K562 (cell line): ENCODE measurements at regions not wholly inside any gene's neighbourhood (a gene's known extent, or its start where the extent isn't known, plus 50 kb on each side); places are given as distances from the start of the nearest gene placed in this dataset.

ENCODE experiments used
- ATAC-seq: fragments of 200-7000 bp; cut with Tn5 transposase; 3 replicates; pipeline ENCODE4 v1.9.1; 2020; ENCODE audit warnings: moderate library complexity
- BruUV-seq: library from RNA; stranded (reverse); fragments of 400-500 nt; replicated peaks from 2 replicates; lab custom pipeline; 2021; lab: Mats Ljungman, UMichigan
- CTCF ChIA-PET: fragments of 300-600 bp; formaldehyde crosslinking; extraction: SDS; loops from one replicate; lab custom pipeline; 2021; ENCODE audit warnings: low intra/inter-chr PET ratio; lab: Yijun Ruan, JAX
- POLR2A ChIA-PET: fragments of 300-600, 350-650 bp; sonication (Branson Sonifier 250); formaldehyde crosslinking; extraction: SDS; loops from one replicate; lab custom pipeline; 2021; ENCODE audit warnings: antibody characterized with exemption, inconsistent platforms; lab: Yijun Ruan, JAX
- DNase-seq, 4 experiments: peaks; one replicate each; pipeline versions ENCODE4 v3.0.0 to v3.0.0-alpha.2; 2011 to 2018; ENCODE audit warnings: low spot score in 3 of 4, mixed read lengths in 3 of 4; ENCODE audit errors: extremely low read depth in 1 of 4
- FAIRE-seq: peaks from 2 replicates; lab custom pipeline; 2011; peaks lifted over from hg19 to GRCh38; lab: Jason Lieb, UNC
- H2AFZ ChIP-seq: 2 replicates; pipeline ENCODE4 v1.6.0; 2011; ENCODE audit warnings: low read depth, low read length, control low read depth, inconsistent platforms
- H3K27ac ChIP-seq: fragments of 200-600 bp; 3 replicates; pipeline ENCODE4 v1.8.0; 2011; ENCODE audit warnings: low read depth, mild to moderate bottlenecking, control low read depth, inconsistent platforms, low read length, moderate library complexity, mixed read lengths; ENCODE audit errors: extremely low read depth
- H3K27me3 ChIP-seq, 2 experiments: fragments of 300-600 bp in 1 of 2; 2 replicates in 1 of 2; 3 replicates in 1 of 2; pipeline versions ENCODE4 v1.6.0 to v1.8.0; 2011; ENCODE audit warnings: inconsistent platforms in 2 of 2, low read length in 2 of 2, mild to moderate bottlenecking in 1 of 2, mixed read lengths in 1 of 2, moderate library complexity in 1 of 2; ENCODE audit not compliant: control insufficient read depth in 2 of 2, insufficient read depth in 2 of 2
- H3K36me3 ChIP-seq: fragments of 300-600 bp; 3 replicates; pipeline ENCODE4 v1.8.0; 2011; ENCODE audit warnings: mild to moderate bottlenecking, low read length, inconsistent platforms; ENCODE audit not compliant: control insufficient read depth, insufficient read depth
- H3K4me1 ChIP-seq, 2 experiments: fragments of 200-600 bp in 1 of 2; replicated peaks in 1 of 2; 2 replicates in 1 of 2; 3 replicates in 1 of 2; pipeline versions ENCODE4 v1.5.1 to v1.8.0; 2011; ENCODE audit warnings: inconsistent platforms in 2 of 2, low read length in 2 of 2, mild to moderate bottlenecking in 1 of 2, mixed read lengths in 1 of 2, moderate library complexity in 1 of 2; ENCODE audit not compliant: control insufficient read depth in 2 of 2, insufficient read depth in 2 of 2
- H3K4me2 ChIP-seq: 2 replicates; pipeline ENCODE4 v1.6.1; 2011; ENCODE audit warnings: low read length, control low read depth, inconsistent platforms, mixed read lengths; ENCODE audit not compliant: insufficient read depth
- H3K4me3 ChIP-seq: fragments of 200-600 bp; sonication (generic), shearing (Covaris generic); 2 replicates; pipeline ENCODE4 v1.5.1; 2016; ENCODE audit warnings: control low read depth, inconsistent platforms
- H3K79me2 ChIP-seq: fragments of 200-600 bp; 3 replicates; pipeline ENCODE4 v1.8.0; 2011; ENCODE audit warnings: low read length, inconsistent platforms; ENCODE audit not compliant: control insufficient read depth, insufficient read depth
- H3K9ac ChIP-seq, 2 experiments: 2 replicates each; pipeline versions ENCODE4 v1.6.0 to v1.6.1; 2011; ENCODE audit warnings: low read depth in 2 of 2, low read length in 2 of 2, control low read depth in 1 of 2, inconsistent platforms in 1 of 2, mild to moderate bottlenecking in 1 of 2, mixed read lengths in 1 of 2; ENCODE audit not compliant: insufficient read depth in 1 of 2
- H3K9me1 ChIP-seq: one replicate; pipeline ENCODE4 v1.6.0; 2011; ENCODE audit warnings: inconsistent platforms, mild to moderate bottlenecking, low read length, moderate library complexity; ENCODE audit not compliant: control insufficient read depth, insufficient read depth
- H3K9me3 ChIP-seq: replicated peaks from 2 replicates; pipeline ENCODE4 v1.5.1; 2011; ENCODE audit warnings: low read depth, low read length, inconsistent platforms; ENCODE audit not compliant: control insufficient read depth, insufficient read depth
- H4K20me1 ChIP-seq: replicated peaks from 2 replicates; pipeline ENCODE4 v1.6.1; 2011; ENCODE audit warnings: low read length, inconsistent platforms, mixed read lengths; ENCODE audit not compliant: control insufficient read depth, insufficient read depth
- BRF1 ChIP-seq: IDR thresholded peaks from 3 replicates; pipeline ENCODE4 v1.6.1; 2011; ENCODE audit warnings: borderline replicate concordance, mild to moderate bottlenecking; ENCODE audit not compliant: insufficient read length; ENCODE audit errors: extremely low read depth
- ESRRA ChIP-seq: fragments of 450-650 bp; IDR thresholded peaks from 2 replicates; pipeline ENCODE4 v1.6.1; 2014; ENCODE audit warnings: low read depth, mild to moderate bottlenecking, moderate library complexity, borderline replicate concordance
- SRSF1 ChIP-seq: fragments of 200-400 bp; formaldehyde crosslinking; IDR thresholded peaks from 2 replicates; pipeline ENCODE4 v1.6.1; 2017; ENCODE audit warnings: mild to moderate bottlenecking, low read depth, low read length, moderate library complexity
- TRIM24 ChIP-seq, 2 experiments: fragments of 450-650 bp; IDR thresholded peaks; 2 replicates each; pipeline ENCODE4 v1.6.1; 2016
- WHSC1 ChIP-seq: IDR thresholded peaks from one replicate; pipeline ENCODE4 v1.6.1; 2012; ENCODE audit warnings: low read length, control low read depth, inconsistent platforms
- XRCC5 ChIP-seq: fragments of 200-400 bp; formaldehyde crosslinking; IDR thresholded peaks from 2 replicates; pipeline ENCODE4 v1.6.1; 2017; ENCODE audit warnings: low read depth, mild to moderate bottlenecking, low read length
- ZNF395 ChIP-seq: fragments of 200-800 bp; sonication (Bioruptor generic); IDR thresholded peaks from 2 replicates; pipeline ENCODE4 v1.6.1; 2017; ENCODE audit warnings: missing genetic modification characterization, missing compliant biosample characterization
- WGBS: fragments of 100-300 bp; shearing (Covaris generic); methylation state at CpG from one replicate; pipeline ENCODE4 v1.1.6; 2016; ENCODE audit warnings: low coverage, mixed read lengths; ENCODE audit not compliant: insufficient coverage; ENCODE audit errors: missing lambda C conversion rate; 5-methylcytosine and 5-hydroxymethylcytosine counted together
- in situ Hi-C: fragments of 300-500 bp; cut with MboI; formaldehyde crosslinking; loops from 4 replicates; pipeline ENCODE4 v1.15.0; 2018; ENCODE audit warnings: inconsistent platforms, mixed read lengths
- intact Hi-C: fragments of 100-400 bp; cut with micrococcal nuclease; formaldehyde crosslinking; loops from 2 replicates; pipeline ENCODE4 v1.14.2; 2022

- no peak for TF ChIP-seq XRCC5
These were observed 678.6 kb downstream of the MAFB start (continued) for GRCh38 chr20:40010483-40010882.

- CTCF ChIA-PET, result no interaction called here
- BruUV-seq, result no TSS peak
- no peak for TF ChIP-seq ESRRA
- TF ChIP-seq, all 486 proteins: peak for 0
- Histone ChIP-seq H3K9ac (no peak overlapping the region), H3K4me2 (no peak overlapping the region), H3K9me3 (no peaks in the 10 kb centered on the region; the same call in 1 of the 2 replicates), H3K4me3 (no peak overlapping the region), H3K4me1 (no peaks in the 10 kb centered on the region), H3K27ac (no peak overlapping the region), H3K79me2 (no peaks in the 10 kb centered on the region), H2AFZ (no peak overlapping the region), H3K9me1 (no peaks in the 10 kb centered on the region), H4K20me1 (no peaks in the 10 kb centered on the region), H3K27me3 (no peaks in the 10 kb centered on the region), H3K36me3 (no peaks in the 10 kb centered on the region)
- POLR2A ChIA-PET, result no interaction called here
- ATAC-seq, result no peak
- FAIRE-seq, result no peak
- 1% methylated on average over 3 of the region's 3 CpGs for WGBS
- in situ Hi-C loops (no loop called here), intact Hi-C loops (no loop called here)
- no peak for DNase-seq
These were observed 679.5 kb downstream of the MAFB start for GRCh38 chr20:40009542-40009941.

- Histone ChIP-seq H3K4me3 (no peak overlapping the region), H3K9ac (no peak overlapping the region), H3K27ac (no peak overlapping the region), H3K4me2 (no peak overlapping the region), H4K20me1 (no peaks in the 10 kb centered on the region), H3K36me3 (no peaks in the 10 kb centered on the region), H3K9me1 (no peaks in the 10 kb centered on the region), H3K79me2 (no peaks in the 10 kb centered on the region), H3K27me3 (no peaks in the 10 kb centered on the region), H3K9me3 (no peaks in the 10 kb centered on the region; the same call in 1 of the 2 replicates)
- FAIRE-seq, result no peak
- ChIA-PET CTCF (no interaction called here), POLR2A (no interaction called here)
- WGBS, result 0% methylated on average over 3 of the region's 3 CpGs
- no TSS peak for BruUV-seq
- no peak for ATAC-seq
- in situ Hi-C loops, result no loop called here
- no peak for TF ChIP-seq WHSC1
- TF ChIP-seq SRSF1, result no peak
- TF ChIP-seq BRF1, result no peak
- TF ChIP-seq TRIM24 (IDR thresholded peaks at IDR 0.05), result no peak
- TF ChIP-seq XRCC5, result no peak
- TF ChIP-seq ZNF395 (CRISPR knock-in tag), result no peak
- TF ChIP-seq, all 486 proteins: peak for 0
- H3K4me1 ChIP-seq, result no peaks in the 10 kb centered on the region
- no peak overlapping the region for H2AFZ ChIP-seq
- no peak for DNase-seq
- intact Hi-C loops, result no loop called here
These were observed 680.9 kb downstream of the MAFB start for GRCh38 chr20:40008177-40008576.
